ENCODE measurements at regions not wholly inside any gene's neighbourhood (a gene's known extent, or its start where the extent isn't known, plus 50 kb on each side); places are given as distances from the start of the nearest gene placed in this dataset.

DNA sequence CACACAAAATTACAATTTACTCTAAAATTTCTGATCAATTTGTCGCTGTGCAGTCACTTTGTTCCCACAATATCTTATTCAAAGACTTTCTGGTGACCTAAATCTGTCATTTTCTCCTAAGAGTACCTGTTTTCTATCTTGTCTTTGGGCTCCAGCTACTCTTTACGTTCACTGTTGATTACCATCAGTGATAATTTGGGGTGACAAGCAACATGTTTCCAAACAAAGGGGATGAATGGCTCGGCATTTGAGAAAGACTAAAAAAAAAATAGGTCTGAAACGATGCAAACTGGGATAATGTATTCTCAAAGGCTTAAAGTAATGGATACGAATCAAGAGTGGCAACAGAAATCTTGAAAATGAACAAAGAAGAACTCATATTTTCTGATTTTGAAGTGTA lies 205.2 kb upstream of the DAB2 start:
- TF ChIP-seq, protein P1, sequence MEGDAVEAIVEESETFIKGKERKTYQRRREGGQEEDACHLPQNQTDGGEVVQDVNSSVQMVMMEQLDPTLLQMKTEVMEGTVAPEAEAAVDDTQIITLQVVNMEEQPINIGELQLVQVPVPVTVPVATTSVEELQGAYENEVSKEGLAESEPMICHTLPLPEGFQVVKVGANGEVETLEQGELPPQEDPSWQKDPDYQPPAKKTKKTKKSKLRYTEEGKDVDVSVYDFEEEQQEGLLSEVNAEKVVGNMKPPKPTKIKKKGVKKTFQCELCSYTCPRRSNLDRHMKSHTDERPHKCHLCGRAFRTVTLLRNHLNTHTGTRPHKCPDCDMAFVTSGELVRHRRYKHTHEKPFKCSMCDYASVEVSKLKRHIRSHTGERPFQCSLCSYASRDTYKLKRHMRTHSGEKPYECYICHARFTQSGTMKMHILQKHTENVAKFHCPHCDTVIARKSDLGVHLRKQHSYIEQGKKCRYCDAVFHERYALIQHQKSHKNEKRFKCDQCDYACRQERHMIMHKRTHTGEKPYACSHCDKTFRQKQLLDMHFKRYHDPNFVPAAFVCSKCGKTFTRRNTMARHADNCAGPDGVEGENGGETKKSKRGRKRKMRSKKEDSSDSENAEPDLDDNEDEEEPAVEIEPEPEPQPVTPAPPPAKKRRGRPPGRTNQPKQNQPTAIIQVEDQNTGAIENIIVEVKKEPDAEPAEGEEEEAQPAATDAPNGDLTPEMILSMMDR (IDR thresholded peaks at IDR 0.05; ENCODE audit: insufficient read depth, low read depth, low read length), result no peak
- H3K4me3 ChIP-seq (ENCODE audit: low read depth, low read length), result no peak overlapping the region
- no peak for DNase-seq (ENCODE audit: low read depth)

DNA sequence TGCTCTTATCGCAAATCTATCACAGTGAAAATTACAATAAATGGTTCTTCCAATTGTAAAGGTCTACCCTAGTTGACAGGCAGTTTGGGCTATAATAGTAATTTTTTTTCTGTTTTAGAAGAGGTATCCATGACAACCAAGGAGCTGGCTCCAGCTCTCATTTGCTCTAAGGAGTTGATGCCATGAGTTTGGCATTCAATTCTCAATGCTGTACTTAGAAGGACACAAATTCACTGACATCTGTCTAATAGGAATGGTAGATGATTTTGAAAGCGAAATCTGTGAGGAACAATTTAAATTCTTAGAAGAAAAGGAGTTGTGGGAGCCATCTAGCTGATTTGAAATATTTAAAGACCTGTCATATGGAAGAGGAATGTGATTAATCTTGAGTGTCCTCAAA lies 203.6 kb upstream of the DAB2 start:
- DNase-seq (ENCODE audit: low read depth), result no peak
- TF ChIP-seq, protein P1 (IDR thresholded peaks at IDR 0.05; ENCODE audit: insufficient read depth, low read depth, low read length), result no peak
- no peak overlapping the region for H3K4me3 ChIP-seq (ENCODE audit: low read depth, low read length)

DNA sequence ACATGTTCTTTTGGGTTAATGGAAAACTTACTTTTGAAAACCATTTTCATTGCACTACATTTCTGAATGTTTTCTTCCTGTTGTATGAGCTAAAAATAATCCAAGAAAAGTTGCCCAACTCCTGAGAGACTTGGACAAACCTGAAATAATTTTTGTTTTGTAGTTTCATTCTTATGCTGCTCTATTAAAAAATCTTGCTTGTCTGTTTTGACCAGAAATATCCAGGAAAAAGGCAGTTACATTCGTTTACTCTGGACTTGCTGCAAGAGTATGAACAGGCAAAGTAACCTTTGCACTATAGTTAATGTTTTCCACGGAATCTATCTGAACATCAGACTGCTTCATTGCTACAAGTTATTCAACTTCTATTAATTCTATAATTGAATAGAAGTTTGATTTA lies 200.1 kb upstream of the DAB2 start:
- TF ChIP-seq, protein P1 (IDR thresholded peaks at IDR 0.05; ENCODE audit: insufficient read depth, low read depth, low read length), result no peak
- no peak overlapping the region for H3K4me3 ChIP-seq (ENCODE audit: low read depth, low read length)
- peak; percentile 25 for DNase-seq (ENCODE audit: low read depth)

DNA sequence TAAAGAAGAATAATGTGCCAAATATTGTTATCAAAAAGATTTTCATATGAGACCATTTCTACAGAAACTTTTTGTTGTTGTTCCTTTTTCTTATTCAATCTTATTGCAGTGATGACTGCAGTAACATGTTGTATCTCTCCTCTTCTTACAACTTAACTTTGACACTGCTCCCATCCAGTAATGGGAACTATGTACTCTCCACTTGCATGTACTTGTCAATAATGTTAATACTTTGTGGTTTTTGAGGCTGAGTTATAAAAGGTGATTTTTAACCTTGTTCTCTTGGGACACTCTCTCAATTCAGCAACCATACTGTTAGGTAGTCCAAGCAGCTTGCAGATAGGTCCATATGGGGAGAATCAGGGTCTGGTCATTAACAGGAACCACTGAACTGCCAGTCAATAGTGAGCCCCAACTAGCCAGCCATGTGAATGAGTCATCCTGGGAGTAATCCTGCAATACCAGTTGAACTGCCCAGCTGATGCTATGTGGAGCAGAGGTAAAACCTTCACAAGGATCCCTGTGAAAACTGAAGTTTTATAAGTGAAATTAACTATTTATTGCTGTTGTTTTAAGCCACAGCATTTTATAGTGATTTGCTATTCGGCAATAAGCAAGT lies 199.6 kb upstream of the DAB2 start:
- no peak overlapping the region for H3K4me3 ChIP-seq (ENCODE audit: low read depth, low read length)
- TF ChIP-seq, protein P1 (IDR thresholded peaks at IDR 0.05; ENCODE audit: insufficient read depth, low read depth, low read length), result no peak
- DNase-seq (ENCODE audit: low read depth), result peak; percentile 38

DNA sequence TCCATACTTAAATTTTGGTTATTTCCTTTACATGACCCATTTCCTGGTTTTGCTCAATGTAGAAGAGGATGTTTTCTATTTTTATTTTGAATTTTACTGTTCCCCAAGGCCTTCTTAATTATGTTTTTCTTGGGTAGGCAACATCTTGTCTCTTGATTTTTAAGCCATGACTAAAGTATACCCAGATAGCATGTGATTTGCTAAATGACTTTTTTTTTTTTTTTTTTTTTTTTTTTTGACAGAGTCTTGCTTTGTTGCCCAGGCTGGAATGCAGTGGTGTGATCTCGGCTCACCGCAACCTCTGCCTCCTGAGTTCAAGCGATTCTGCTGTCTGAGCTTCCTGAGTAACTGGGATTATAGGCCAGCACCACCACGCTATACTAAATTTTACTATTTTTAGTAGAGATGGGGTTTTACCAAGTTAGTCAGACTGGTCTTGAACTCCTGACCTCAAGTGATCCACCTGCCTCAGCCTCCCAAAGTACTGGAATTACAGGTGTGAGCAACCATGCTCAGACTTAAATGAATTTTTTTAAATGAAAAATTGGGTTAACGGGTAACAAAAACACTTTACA lies 198.6 kb upstream of the DAB2 start:
- no peak overlapping the region for H3K4me3 ChIP-seq (ENCODE audit: low read depth, low read length)
- DNase-seq (ENCODE audit: low read depth), result peak; percentile 15
- TF ChIP-seq, protein P1 (IDR thresholded peaks at IDR 0.05; ENCODE audit: insufficient read depth, low read depth, low read length), result no peak

DNA sequence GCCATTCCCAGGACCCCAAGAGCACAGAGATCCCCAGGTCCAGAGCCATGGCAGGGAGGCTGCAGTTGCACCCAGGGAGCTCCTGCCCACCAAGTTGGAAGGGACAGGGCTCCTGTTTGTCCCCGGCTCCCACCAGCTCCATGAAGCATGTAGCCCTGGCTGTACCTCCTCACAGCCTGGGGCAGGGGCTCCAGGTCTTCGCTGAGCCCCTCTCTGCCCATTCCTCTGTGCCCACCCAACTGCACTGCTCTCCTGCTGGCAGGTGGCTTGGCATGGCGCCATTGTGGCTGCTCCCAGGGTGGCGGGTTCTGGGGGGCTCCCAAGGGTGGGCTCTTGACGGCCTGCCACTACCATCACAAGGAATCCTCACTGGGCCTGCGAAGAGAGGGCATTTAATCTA lies 197.5 kb upstream of the DAB2 start:
- DNase-seq (ENCODE audit: low read depth), result no peak
- TF ChIP-seq, protein P1 (IDR thresholded peaks at IDR 0.05; ENCODE audit: insufficient read depth, low read depth, low read length), result no peak
- H3K4me3 ChIP-seq (ENCODE audit: low read depth, low read length), result no peak overlapping the region
